CD4-positive, alpha-beta T cell (primary cell): ENCODE measurements at regions not wholly inside any gene's neighbourhood (a gene's known extent, or its start where the extent isn't known, plus 50 kb on each side); places are given as distances from the start of the nearest gene placed in this dataset.
"Not testable (repeated sequence)": the region's sequence is repeated elsewhere in the genome, so short reads cannot be mapped to it uniquely, and the experiment has no call there.

ENCODE experiments used
- ATAC-seq: fragments of 200-7000 bp; cut with Tn5 transposase; one replicate; pipeline ENCODE4 v1.10.0; 2022; ENCODE audit warnings: mild to moderate bottlenecking; ENCODE audit not compliant: poor library complexity
- CTCF ChIA-PET: fragments of 350-600 bp; sonication (Branson Sonifier 250); formaldehyde crosslinking; loops from one replicate; lab custom pipeline; 2021; ENCODE audit warnings: antibody characterized with exemption, inconsistent platforms; lab: Charles Lee
- POLR2A ChIA-PET: fragments of 350-600 bp; sonication (Branson Sonifier 250); formaldehyde crosslinking; loops from one replicate; lab custom pipeline; 2021; ENCODE audit warnings: antibody characterized with exemption, inconsistent platforms; lab: Charles Lee
- DNase-seq, 14 experiments: peaks; one replicate each; pipeline ENCODE4 v3.0.0-alpha.2; 2013 to 2020; ENCODE audit warnings: mixed read lengths in 2 of 14
- H3K27ac ChIP-seq, 2 donors: one replicate each; pipeline versions ENCODE4 v1.5.1 to v1.7.0; 2013; ENCODE audit warnings: low read length in 2 of 2, low read depth in 1 of 2, mild to moderate bottlenecking in 1 of 2
- H3K27me3 ChIP-seq, 2 experiments: 1 replicate in 1 of 2; 2 replicates in 1 of 2; pipeline versions ENCODE4 v1.6.1 to v1.7.0; 2013; ENCODE audit warnings: low read length in 2 of 2, control low read depth in 1 of 2, mild to moderate bottlenecking in 1 of 2, moderate library complexity in 1 of 2; ENCODE audit not compliant: insufficient read depth in 2 of 2, control insufficient read depth in 1 of 2
- H3K36me3 ChIP-seq: one replicate; pipeline ENCODE4 v1.6.1; 2013; ENCODE audit warnings: low read length, control low read depth; ENCODE audit not compliant: insufficient read depth
- H3K4me1 ChIP-seq: one replicate; pipeline ENCODE4 v1.6.1; 2013; ENCODE audit warnings: low read length, control low read depth; ENCODE audit not compliant: insufficient read depth
- H3K4me3 ChIP-seq: one replicate; pipeline ENCODE4 v1.5.1; 2013; ENCODE audit warnings: mild to moderate bottlenecking, low read length, moderate library complexity
- H3K9me3 ChIP-seq, 2 experiments: 1 replicate in 1 of 2; 2 replicates in 1 of 2; pipeline versions ENCODE4 v1.6.1 to v1.7.0; 2013; ENCODE audit warnings: low read length in 2 of 2, mild to moderate bottlenecking in 2 of 2, control low read depth in 1 of 2, moderate library complexity in 1 of 2; ENCODE audit not compliant: control insufficient read depth in 1 of 2, insufficient read depth in 1 of 2
- H3K27ac Mint-ChIP-seq: one replicate; pipeline ENCODE4 v1.8.0; 2020; ENCODE audit warnings: mixed read lengths
- H3K27me3 Mint-ChIP-seq: one replicate; pipeline ENCODE4 v1.8.0; 2021; ENCODE audit warnings: mixed read lengths
- H3K36me3 Mint-ChIP-seq: one replicate; pipeline ENCODE4 v1.8.0; 2021; ENCODE audit warnings: low read depth, mixed read lengths
- H3K4me1 Mint-ChIP-seq: one replicate; pipeline ENCODE4 v1.8.0; 2021; ENCODE audit warnings: low read depth, mixed read lengths
- H3K4me3 Mint-ChIP-seq: one replicate; pipeline ENCODE4 v1.8.0; 2020; ENCODE audit warnings: mild to moderate bottlenecking, mixed read lengths
- H3K9me3 Mint-ChIP-seq: one replicate; pipeline ENCODE4 v1.8.0; 2020; ENCODE audit warnings: mixed read lengths
- intact Hi-C, 2 experiments: fragments of 100-400 bp; cut with DNase I in 1 of 2; cut with micrococcal nuclease in 1 of 2; formaldehyde crosslinking; loops; one replicate each; pipeline versions ENCODE4 v1.15.1 to v1.9.0; 2023 to 2025; cut with DNase I, micrococcal nuclease
- TF ChIP-seq, protein P1 (sequence below): fragments of 200-600 bp; IDR thresholded peaks from one replicate; pipeline ENCODE4 v1.8.0; 2022; ENCODE audit warnings: antibody characterized with exemption, mild to moderate bottlenecking

DNA sequence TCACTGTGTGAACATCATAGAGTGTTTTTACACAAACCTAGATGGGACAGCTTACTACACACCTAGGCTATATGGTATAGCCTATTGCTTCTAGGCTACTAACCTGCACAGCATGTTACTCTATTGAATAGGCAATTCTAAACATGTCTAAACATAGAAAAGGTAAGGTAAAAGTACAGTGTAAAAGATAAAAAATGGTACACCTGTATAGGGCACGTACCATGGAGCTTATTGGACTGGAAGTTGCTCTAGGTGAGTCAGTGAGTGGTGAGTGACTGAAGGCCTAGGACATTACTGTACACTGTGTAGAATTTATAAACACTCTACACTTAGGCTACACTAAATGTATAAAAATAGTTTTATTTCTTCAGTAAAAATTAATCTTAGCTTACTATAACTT is 182.0 kb upstream of the THSD7A start:
- ChIA-PET CTCF (no interaction called here), POLR2A (no interaction called here)
- intact Hi-C loops: no loop called here
- Mint-ChIP-seq H3K4me1 (no peaks in the 10 kb centered on the region), H3K36me3 (no peaks in the 10 kb centered on the region), H3K27me3 (no peaks in the 10 kb centered on the region), H3K9me3 (no peaks in the 10 kb centered on the region), H3K27ac (no peak overlapping the region), H3K4me3 (no peak overlapping the region)
- H3K27me3 ChIP-seq: no peaks in the 10 kb centered on the region
- TF ChIP-seq, protein P1, sequence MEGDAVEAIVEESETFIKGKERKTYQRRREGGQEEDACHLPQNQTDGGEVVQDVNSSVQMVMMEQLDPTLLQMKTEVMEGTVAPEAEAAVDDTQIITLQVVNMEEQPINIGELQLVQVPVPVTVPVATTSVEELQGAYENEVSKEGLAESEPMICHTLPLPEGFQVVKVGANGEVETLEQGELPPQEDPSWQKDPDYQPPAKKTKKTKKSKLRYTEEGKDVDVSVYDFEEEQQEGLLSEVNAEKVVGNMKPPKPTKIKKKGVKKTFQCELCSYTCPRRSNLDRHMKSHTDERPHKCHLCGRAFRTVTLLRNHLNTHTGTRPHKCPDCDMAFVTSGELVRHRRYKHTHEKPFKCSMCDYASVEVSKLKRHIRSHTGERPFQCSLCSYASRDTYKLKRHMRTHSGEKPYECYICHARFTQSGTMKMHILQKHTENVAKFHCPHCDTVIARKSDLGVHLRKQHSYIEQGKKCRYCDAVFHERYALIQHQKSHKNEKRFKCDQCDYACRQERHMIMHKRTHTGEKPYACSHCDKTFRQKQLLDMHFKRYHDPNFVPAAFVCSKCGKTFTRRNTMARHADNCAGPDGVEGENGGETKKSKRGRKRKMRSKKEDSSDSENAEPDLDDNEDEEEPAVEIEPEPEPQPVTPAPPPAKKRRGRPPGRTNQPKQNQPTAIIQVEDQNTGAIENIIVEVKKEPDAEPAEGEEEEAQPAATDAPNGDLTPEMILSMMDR: no peak
- no peaks in the 10 kb centered on the region for H3K36me3 ChIP-seq
- H3K9me3 ChIP-seq: no peaks in the 10 kb centered on the region
- H3K4me1 ChIP-seq: no peaks in the 10 kb centered on the region
- H3K4me3 ChIP-seq: no peak overlapping the region
- DNase-seq (no peak), ATAC-seq (no peak)
- H3K27ac ChIP-seq: no peak overlapping the region

DNA sequence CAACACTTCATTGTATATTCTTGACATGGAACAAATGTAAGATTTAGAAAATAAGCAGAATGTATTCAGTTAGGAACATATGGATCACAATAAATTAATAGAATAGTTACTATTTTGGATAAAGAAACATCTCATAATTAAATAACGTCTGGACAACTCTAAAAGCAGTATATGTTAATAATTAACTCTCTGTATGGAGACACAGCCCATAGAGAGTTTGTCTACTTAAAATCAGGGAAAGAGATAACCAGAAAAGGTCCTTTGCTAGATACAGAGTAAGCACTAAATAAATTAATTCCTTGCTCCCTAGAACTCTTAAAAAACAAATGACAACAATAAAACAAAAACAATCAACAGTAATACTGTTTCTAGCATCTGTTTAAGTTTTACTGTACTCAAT is 184.4 kb upstream of the THSD7A start:
- Mint-ChIP-seq H3K4me3 (no peak overlapping the region), H3K9me3 (no peaks in the 10 kb centered on the region), H3K36me3 (no peaks in the 10 kb centered on the region), H3K27me3 (peaks cover 4% of the 10 kb centered on the region), H3K4me1 (no peaks in the 10 kb centered on the region), H3K27ac (no peak overlapping the region)
- intact Hi-C loops: no loop called here
- Histone ChIP-seq H3K9me3 (no peaks in the 10 kb centered on the region), H3K4me3 (no peak overlapping the region), H3K36me3 (no peaks in the 10 kb centered on the region), H3K4me1 (no peaks in the 10 kb centered on the region), H3K27me3 (no peaks in the 10 kb centered on the region), H3K27ac (no peak overlapping the region)
- POLR2A ChIA-PET: no interaction called here
- CTCF ChIA-PET: no interaction called here
- DNase-seq (no peak), ATAC-seq (no peak)
- TF ChIP-seq, protein P1: no peak

DNA sequence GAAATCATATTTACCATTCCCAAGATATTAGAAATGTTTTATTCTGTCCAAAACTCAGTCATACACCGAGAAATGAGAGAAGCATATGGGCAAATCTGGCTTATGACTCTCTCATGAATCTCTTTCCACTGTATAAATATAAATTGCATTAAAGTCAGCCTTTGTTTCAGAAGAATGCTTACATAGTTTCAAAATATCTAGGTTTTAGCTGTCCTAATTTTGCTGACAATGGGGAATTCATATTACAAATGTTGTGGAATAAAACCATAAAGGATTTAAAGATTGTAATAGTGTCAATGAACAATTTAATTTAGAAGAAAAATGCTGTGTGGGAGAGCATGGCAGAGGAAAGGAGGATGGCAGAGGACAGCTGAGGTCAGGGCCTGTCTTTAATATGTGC is 185.0 kb upstream of the THSD7A start:
- TF ChIP-seq, protein P1: no peak
- Mint-ChIP-seq H3K36me3 (no peaks in the 10 kb centered on the region), H3K27ac (no peak overlapping the region), H3K9me3 (no peaks in the 10 kb centered on the region), H3K27me3 (peaks cover 4% of the 10 kb centered on the region), H3K4me3 (no peak overlapping the region), H3K4me1 (no peaks in the 10 kb centered on the region)
- no peak for DNase-seq
- Histone ChIP-seq H3K4me3 (no peak overlapping the region), H3K36me3 (no peaks in the 10 kb centered on the region), H3K4me1 (no peaks in the 10 kb centered on the region), H3K27me3 (no peaks in the 10 kb centered on the region), H3K27ac (no peak overlapping the region), H3K9me3 (no peaks in the 10 kb centered on the region)
- intact Hi-C loops: no loop called here
- ChIA-PET POLR2A (no interaction called here), CTCF (no interaction called here)
- no peak for ATAC-seq

DNA sequence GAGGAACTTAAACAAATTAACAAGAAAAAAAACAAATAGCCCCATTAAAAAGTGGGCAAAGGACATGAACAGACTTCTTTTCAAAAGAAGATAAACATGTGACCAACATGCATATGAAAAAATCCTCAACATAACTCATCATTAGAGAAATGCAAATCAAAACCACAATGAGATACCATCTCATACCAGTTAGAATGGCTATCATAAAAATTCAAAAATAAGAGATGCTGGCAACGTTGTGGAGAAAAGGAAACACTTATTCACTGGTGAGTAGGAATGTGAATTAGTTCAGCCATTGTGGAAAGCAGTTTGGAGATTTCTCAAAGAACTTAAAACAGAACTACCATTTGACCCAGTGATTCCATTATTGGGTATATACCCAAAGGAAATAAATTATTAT is 189.1 kb upstream of the TMEM106B start:
- H3K9me3 ChIP-seq, H3K36me3 Mint-ChIP-seq, H3K4me3 ChIP-seq, POLR2A ChIA-PET, ATAC-seq, H3K4me3 Mint-ChIP-seq, H3K27ac ChIP-seq, H3K27ac Mint-ChIP-seq, H3K4me1 Mint-ChIP-seq, H3K36me3 ChIP-seq, H3K27me3 ChIP-seq, intact Hi-C loops, CTCF ChIA-PET, DNase-seq, H3K4me1 ChIP-seq, H3K9me3 Mint-ChIP-seq: not testable (repeated sequence)
- peaks cover 12% of the 10 kb centered on the region for H3K27me3 Mint-ChIP-seq
